ENCODE measurements at regions not wholly inside any gene's neighbourhood (a gene's known extent, or its start where the extent isn't known, plus 50 kb on each side); places are given as distances from the start of the nearest gene placed in this dataset.

DNA sequence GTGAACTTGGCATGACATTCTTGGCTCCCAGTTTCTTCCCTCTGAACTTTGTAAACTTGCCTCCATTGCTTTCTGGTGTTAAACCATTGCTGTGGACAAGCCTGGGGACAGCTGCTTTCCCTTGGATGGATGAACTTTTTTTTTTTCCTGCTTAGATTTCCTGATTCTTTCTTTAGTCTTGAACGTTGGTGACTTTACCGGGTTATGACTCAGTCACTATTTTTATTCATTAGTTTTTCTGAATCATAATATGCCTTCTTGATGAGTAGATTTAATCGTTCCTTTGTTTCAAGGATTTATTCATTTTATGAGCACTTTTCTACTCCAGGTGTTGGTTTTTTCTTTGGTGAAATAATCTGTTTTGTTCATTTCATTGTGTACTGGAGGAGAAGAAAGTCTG is 155.0 kb upstream of the RTL1 start:
- no peak for TF ChIP-seq POLR2A (IDR thresholded peaks at IDR 0.05)
- TF ChIP-seq POLR2AphosphoS5 (IDR thresholded peaks at IDR 0.05; ENCODE audit: insufficient read depth in 1 of 2, low read depth in 1 of 2): no peak
- TF ChIP-seq, protein P1, sequence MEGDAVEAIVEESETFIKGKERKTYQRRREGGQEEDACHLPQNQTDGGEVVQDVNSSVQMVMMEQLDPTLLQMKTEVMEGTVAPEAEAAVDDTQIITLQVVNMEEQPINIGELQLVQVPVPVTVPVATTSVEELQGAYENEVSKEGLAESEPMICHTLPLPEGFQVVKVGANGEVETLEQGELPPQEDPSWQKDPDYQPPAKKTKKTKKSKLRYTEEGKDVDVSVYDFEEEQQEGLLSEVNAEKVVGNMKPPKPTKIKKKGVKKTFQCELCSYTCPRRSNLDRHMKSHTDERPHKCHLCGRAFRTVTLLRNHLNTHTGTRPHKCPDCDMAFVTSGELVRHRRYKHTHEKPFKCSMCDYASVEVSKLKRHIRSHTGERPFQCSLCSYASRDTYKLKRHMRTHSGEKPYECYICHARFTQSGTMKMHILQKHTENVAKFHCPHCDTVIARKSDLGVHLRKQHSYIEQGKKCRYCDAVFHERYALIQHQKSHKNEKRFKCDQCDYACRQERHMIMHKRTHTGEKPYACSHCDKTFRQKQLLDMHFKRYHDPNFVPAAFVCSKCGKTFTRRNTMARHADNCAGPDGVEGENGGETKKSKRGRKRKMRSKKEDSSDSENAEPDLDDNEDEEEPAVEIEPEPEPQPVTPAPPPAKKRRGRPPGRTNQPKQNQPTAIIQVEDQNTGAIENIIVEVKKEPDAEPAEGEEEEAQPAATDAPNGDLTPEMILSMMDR (IDR thresholded peaks at IDR 0.05): no peak

Data from vagina (tissue), 2 donors.